Islet of Langerhans (tissue), 1 donor: ENCODE measurements at regions not wholly inside any gene's neighbourhood (a gene's known extent, or its start where the extent isn't known, plus 50 kb on each side); places are given as distances from the start of the nearest gene placed in this dataset.

Experiments
- FAIRE-seq: peaks from one replicate; lab custom pipeline; 2011; peaks lifted over from hg19 to GRCh38; lab: Jason Lieb, UNC

DNA sequence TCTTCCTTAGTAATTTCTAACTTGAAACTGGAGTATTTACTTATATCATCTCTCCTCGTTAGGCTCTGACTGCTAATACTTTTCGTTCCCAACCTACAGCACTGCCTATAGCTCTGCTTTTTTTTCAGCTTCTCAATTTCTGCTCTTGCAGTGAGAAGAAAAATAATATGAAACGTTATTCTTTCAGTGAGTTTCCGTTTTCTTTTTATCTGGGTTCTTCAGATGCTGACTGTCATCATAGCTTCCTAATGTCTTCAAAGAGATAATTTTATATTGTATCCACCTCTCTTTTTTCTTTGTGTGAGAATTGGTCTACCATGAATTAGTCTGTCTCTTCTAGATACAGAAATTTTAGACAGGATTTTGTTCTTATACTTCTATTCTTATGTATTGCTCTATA, 454.9 kb downstream of the LMO7 start:
- no peak for FAIRE-seq

DNA sequence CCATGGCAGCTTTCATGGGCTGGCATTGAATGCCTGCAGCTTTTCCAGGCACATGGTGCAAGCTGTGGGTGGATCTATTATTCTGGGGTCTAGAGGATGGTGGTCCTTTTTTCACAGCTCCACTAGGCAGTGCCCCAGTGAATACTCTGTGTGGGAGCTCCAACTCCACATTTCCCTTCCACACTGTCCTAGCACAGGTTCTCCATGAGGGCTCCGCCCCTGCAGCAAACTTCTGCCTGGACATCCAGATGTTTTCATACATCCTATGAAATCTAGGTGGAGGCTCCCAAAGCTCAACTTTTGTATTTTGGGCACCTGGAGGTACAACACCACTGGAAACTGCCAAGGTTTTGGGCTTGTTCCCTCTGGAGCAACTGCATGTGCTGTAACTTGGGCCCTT, 450.6 kb downstream of the LMO7 start:
- FAIRE-seq: no peak

DNA sequence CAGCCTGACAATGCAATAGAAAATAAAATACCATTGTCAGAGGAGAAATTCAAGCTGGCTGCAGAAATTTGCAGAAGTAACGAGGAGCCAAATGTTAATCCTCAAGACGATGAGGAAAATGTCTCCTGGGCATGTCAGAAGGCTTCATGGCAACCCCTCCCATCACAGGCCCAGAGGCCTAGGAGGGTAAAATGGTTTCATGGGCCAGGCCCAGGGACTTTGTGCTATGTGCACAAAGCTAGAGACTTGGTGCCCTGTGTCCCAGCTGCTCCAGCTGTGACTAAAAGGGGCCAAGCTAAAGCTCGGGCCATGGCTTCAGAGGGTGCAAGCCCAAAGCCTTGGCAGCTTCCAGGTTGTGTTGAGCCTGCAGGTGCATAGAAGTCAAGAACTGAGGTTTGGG, 431.7 kb downstream of the LMO7 start:
- FAIRE-seq: no peak

GRCh38 chr13:76053181-76053580, 417.1 kb downstream of the LMO7 start:
- no peak for FAIRE-seq

- FAIRE-seq: no peak
These were observed 413.2 kb downstream of the LMO7 start for GRCh38 chr13:76049376-76049746.

DNA sequence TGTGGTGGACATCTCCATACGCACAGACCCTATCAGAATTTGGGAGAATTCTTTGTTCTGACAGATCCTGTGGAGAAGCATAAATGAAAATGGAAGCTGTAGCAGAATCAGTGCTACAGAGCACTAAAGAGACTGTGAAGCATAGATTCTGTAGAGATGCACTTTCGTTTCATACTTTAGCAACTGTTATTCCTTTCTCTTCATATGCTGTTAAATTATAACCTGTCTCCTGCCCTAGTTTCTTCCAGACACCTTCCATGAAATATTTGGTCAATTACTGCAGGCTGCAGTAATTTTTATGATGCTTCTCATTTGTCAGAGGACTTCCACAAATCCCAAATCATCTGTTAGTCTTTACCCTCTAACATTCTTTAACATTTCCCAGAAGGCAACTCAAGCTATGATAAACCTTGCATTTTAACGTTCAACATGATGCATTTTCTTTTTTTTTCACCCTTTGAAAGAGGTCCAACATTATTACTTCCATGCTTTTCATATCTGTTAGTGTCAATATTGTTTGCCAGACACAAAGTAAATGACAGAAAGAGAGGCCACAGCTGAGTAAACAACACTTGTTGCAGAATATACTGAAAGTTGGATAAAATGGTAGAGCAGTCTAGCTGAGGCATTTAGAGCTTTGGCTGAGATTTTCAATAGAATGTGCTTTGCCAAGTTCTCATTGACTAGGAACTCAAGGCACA, 412.7 kb downstream of the LMO7 start:
- no peak for FAIRE-seq

GRCh38 chr13:76048131-76048530, 412.0 kb downstream of the LMO7 start:
- FAIRE-seq: no peak

DNA sequence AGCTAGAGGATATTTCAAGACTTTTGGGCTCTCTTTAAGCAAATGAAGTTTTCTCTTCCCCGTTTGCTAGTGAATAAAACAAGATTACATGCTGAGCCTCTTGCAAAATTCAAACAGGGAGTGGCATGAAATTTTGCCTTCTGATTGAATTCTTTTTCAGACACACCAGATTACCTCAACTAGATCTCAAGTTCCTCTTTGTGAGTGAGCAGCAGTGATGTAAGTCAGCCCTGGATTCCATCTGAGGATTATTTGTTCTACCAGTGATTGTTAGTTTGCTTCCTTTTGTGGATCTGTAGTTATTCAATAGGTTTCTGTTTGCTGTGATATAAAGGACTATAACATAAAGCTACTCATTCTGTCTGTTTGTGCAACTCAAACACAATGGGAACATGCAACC, 407.7 kb downstream of the LMO7 start:
- FAIRE-seq: no peak

- FAIRE-seq: no peak
These were observed 403.0 kb downstream of the LMO7 start for GRCh38 chr13:76038920-76039716.

DNA sequence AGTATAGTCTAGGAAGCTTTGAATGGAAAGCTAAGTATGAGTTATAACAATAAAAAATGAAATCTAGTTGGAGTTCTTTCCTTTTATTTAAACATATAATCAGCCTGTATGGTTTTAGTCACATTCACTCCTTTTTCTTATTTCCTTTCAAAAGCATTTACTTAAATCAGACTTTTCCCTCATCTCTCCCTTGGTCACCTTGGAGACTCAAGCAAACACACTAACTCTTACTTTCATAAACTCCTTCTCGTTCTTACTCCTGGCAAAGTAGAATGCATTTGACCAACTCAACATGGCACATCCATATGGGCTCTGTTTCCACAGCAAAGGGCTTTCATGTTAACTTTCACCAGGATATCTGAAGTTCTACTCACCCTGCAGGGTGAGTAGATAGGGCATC, 400.0 kb downstream of the LMO7 start:
- no peak for FAIRE-seq

GRCh38 chr13:76035711-76036110, 399.6 kb downstream of the LMO7 start:
- FAIRE-seq: no peak

DNA sequence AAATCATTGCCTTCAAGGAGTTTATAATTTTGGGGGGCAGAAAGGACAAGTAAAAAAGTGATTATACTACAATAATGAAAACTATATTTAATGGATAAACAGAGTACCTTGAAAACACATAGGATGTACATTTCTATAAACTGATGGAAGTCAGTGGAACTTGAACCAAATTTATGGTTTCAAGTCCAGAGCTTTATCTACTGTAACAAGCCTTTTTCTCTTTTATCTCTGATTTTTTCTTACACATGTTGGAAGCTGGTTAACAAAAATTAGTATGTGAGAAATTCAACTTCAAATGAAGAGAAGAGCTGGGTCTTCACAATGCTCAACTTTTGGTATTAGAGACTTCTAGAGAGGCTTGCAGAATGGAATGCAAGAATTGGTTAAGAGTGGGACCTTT, 393.6 kb downstream of the LMO7 start:
- no peak for FAIRE-seq

DNA sequence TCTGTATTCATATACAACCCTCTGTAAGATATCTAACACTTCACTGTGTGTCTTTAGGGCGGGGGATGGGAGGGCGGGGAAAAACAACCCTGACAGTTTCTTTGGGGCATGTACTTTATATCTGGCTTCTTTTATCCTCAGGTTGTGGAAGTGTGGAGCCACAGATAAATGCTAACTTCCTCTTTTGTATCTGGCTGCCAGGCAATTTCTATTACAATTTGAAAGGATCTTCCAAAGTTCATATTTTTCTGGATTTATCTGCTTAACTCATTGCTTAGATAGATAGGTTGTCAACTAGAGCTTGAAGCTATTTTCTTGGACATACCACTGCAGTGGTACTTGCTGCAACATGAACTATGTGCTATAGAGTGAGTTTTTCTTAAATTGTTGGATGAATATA, 393.0 kb downstream of the LMO7 start:
- FAIRE-seq: no peak

DNA sequence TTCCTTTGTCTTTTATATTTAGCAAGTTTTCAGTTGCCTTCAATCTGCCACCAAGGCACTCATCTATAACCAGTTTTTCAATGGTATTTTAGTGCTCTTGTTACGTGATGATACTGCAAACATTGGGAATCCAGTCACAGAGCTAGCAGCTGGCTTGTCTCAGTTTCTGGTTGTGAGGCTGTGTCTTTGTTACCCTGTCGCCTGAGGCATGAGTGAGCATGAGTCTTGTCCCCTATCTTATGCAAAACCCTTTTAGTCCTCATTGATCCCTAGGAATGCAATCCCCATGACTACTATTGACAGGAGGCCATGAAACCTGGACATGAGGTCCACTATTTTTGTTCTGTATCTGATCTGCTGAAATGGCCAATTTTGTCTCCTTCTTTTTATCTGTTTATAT, 391.0 kb downstream of the LMO7 start:
- FAIRE-seq: no peak

GRCh38 chr13:76025392-76025791, 389.3 kb downstream of the LMO7 start:
- FAIRE-seq: no peak

- no peak for FAIRE-seq
These were observed 388.0 kb downstream of the LMO7 start for GRCh38 chr13:76024151-76024550.

DNA sequence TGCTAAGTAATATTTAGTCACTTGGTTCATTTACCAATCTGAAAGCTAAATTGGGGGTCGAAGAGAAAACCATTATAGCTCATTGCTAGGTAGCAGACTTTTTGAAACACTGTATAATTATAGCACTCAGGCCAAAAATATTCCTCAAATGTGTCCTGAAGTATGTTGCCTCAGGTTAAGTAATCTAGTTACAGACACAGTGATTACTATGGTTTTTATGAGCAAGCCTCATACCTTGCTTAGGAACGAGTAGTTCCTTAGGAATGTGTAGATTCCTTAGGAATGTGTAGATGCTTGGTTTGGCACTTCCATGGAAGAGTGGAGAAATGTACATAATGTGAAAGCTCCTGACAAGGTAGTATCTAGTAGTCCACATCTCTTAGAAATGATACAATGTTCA, 387.5 kb downstream of the LMO7 start:
- no peak for FAIRE-seq

- no peak for FAIRE-seq
These were observed 384.4 kb downstream of the LMO7 start for GRCh38 chr13:76020421-76020955.

GRCh38 chr13:76019421-76020044, 383.4 kb downstream of the LMO7 start:
- FAIRE-seq: no peak

- no peak for FAIRE-seq
These were observed 381.9 kb downstream of the LMO7 start for GRCh38 chr13:76017861-76018556.

DNA sequence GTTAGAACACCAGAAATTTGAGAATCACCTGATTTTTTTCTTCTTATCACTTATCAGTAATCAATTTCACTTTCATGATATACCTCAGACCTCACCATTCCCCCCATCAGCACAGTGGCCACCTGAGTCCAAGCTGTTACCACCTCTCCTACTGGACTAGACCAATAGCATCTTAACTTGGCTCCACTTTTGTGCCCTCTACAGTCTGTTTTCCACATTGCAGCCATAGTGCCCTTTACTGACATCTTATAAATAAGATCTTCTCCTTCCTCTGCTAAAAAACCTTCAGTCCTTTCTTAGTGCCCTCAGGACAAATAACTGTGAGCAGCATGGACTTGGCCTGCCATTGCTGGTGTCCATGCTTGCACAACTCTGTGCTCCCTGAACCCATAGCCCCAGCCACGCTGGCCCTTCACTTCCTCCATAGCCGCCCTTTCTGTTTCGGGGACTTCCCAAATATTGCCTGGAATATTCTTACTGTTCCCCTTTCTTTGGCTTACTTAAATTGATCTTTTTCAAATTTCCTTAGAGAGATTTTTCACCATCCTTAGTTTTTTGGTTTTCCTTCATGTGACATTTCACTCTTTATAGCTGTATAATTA, 380.8 kb downstream of the LMO7 start:
- FAIRE-seq: no peak
